WTC11 (cell line): ENCODE measurements at regions not wholly inside any gene's neighbourhood (a gene's known extent, or its start where the extent isn't known, plus 50 kb on each side); places are given as distances from the start of the nearest gene placed in this dataset.

ENCODE experiments used
- ATAC-seq: fragments of 200-7000 bp; cut with Tn5 transposase; 2 replicates; pipeline ENCODE4 v1.10.0; 2021; ENCODE audit warnings: mild to moderate bottlenecking, moderate library complexity
- CTCF ChIA-PET: fragments of 300-600 bp; sonication (Branson Sonifier 250); formaldehyde crosslinking; loops from one replicate; lab custom pipeline; 2021; ENCODE audit warnings: antibody characterized with exemption; lab: Charles Lee
- POLR2A ChIA-PET: fragments of 350-600 bp; sonication (Branson Sonifier 250); formaldehyde crosslinking; loops from one replicate; lab custom pipeline; 2021; ENCODE audit warnings: antibody characterized with exemption; lab: Charles Lee
- DNase-seq: peaks from one replicate; pipeline ENCODE4 v3.0.0; 2021; ENCODE audit warnings: low spot score
- H3K27ac Mint-ChIP-seq: 2 replicates; pipeline ENCODE4 v1.8.0; 2021; ENCODE audit warnings: mixed read lengths
- H3K27me3 Mint-ChIP-seq: 2 replicates; pipeline ENCODE4 v1.8.0; 2021; ENCODE audit warnings: low read depth, mild to moderate bottlenecking, moderate library complexity, mixed read lengths
- H3K36me3 Mint-ChIP-seq: 2 replicates; pipeline ENCODE4 v1.8.0; 2021; ENCODE audit warnings: mixed read lengths
- H3K4me1 Mint-ChIP-seq: 2 replicates; pipeline ENCODE4 v1.8.0; 2022; ENCODE audit warnings: mixed read lengths
- H3K4me3 Mint-ChIP-seq: 2 replicates; pipeline ENCODE4 v1.8.0; 2021; ENCODE audit warnings: mild to moderate bottlenecking, moderate library complexity, mixed read lengths
- H3K9me3 Mint-ChIP-seq: 2 replicates; pipeline ENCODE4 v1.8.0; 2021; ENCODE audit warnings: mixed read lengths
- E2F5 ChIP-seq: sonication (generic); formaldehyde crosslinking; IDR thresholded peaks from 2 replicates; pipeline ENCODE4 v1.8.1; 2022; ENCODE audit warnings: mild to moderate bottlenecking, moderate library complexity, missing genetic modification reagents
- ELF4 ChIP-seq: sonication (generic); formaldehyde crosslinking; IDR thresholded peaks from 2 replicates; pipeline ENCODE4 v1.8.1; 2022; ENCODE audit warnings: low read depth, mild to moderate bottlenecking, moderate library complexity, missing genetic modification reagents
- ETV6 ChIP-seq: sonication (generic); formaldehyde crosslinking; IDR thresholded peaks from 2 replicates; pipeline ENCODE4 v1.8.1; 2022; ENCODE audit warnings: mild to moderate bottlenecking, missing genetic modification reagents
- GTF2I ChIP-seq: fragments of 250-450 bp; sonication (Bioruptor Pico); conservative IDR thresholded peaks from 2 replicates; pipeline ENCODE4 v1.4.0; 2021; ENCODE audit warnings: mild to moderate bottlenecking
- JAZF1 ChIP-seq: fragments of 250-450 bp; sonication (Bioruptor Pico); IDR thresholded peaks from 2 replicates; pipeline ENCODE4 v1.9.0; 2021; ENCODE audit warnings: moderate library complexity, mild to moderate bottlenecking, inconsistent platforms
- MYBL2 ChIP-seq: sonication (generic); formaldehyde crosslinking; IDR thresholded peaks from 2 replicates; pipeline ENCODE4 v1.8.1; 2023; ENCODE audit warnings: mild to moderate bottlenecking, moderate library complexity, missing genetic modification reagents
- SOX15 ChIP-seq: fragments of 250-450 bp; sonication (Bioruptor Pico); IDR thresholded peaks from 2 replicates; pipeline ENCODE4 v1.9.0; 2021; ENCODE audit warnings: mild to moderate bottlenecking
- TCF7 ChIP-seq: sonication (generic); formaldehyde crosslinking; IDR thresholded peaks from 2 replicates; pipeline ENCODE4 v1.8.0; 2022; ENCODE audit warnings: mild to moderate bottlenecking, low read depth, missing genetic modification reagents, moderate library complexity
- TP53 ChIP-seq: sonication (generic); formaldehyde crosslinking; IDR thresholded peaks from 2 replicates; pipeline ENCODE4 v1.8.1; 2023; ENCODE audit warnings: mild to moderate bottlenecking, missing genetic modification reagents
- USF2 ChIP-seq: sonication (generic); formaldehyde crosslinking; IDR thresholded peaks from 2 replicates; pipeline ENCODE4 v1.8.1; 2023; ENCODE audit warnings: mild to moderate bottlenecking, missing genetic modification reagents, moderate library complexity
- ZBTB43 ChIP-seq: sonication (generic); formaldehyde crosslinking; IDR thresholded peaks from 2 replicates; pipeline ENCODE4 v1.8.1; 2023; ENCODE audit warnings: mild to moderate bottlenecking, missing genetic modification reagents
- ZNF121 ChIP-seq: sonication (generic); formaldehyde crosslinking; IDR thresholded peaks from 2 replicates; pipeline ENCODE4 v1.8.0; 2023; ENCODE audit warnings: missing genetic modification reagents
- ZNF232 ChIP-seq: sonication (generic); formaldehyde crosslinking; IDR thresholded peaks from 2 replicates; pipeline ENCODE4 v1.8.0; 2022; ENCODE audit warnings: mild to moderate bottlenecking, missing genetic modification reagents
- ZNF416 ChIP-seq: fragments of 250-450 bp; sonication (Bioruptor Pico); IDR thresholded peaks from 2 replicates; pipeline ENCODE4 v1.9.0; 2021; ENCODE audit warnings: mild to moderate bottlenecking, inconsistent platforms
- ZNF512 ChIP-seq: sonication (generic); formaldehyde crosslinking; IDR thresholded peaks from 2 replicates; pipeline ENCODE4 v1.8.1; 2022; ENCODE audit warnings: missing genetic modification reagents, borderline replicate concordance
- ZNF671 ChIP-seq: fragments of 250-450 bp; sonication (Bioruptor Pico); IDR thresholded peaks from 2 replicates; pipeline ENCODE4 v1.8.0; 2021; ENCODE audit warnings: mild to moderate bottlenecking
- TF ChIP-seq, protein P1 (sequence below): sonication (generic); formaldehyde crosslinking; IDR thresholded peaks from 2 replicates; pipeline ENCODE4 v1.8.0; 2022; ENCODE audit warnings: mild to moderate bottlenecking, missing genetic modification reagents
- TF ChIP-seq, protein P2 (sequence below): sonication (generic); formaldehyde crosslinking; IDR thresholded peaks from 2 replicates; pipeline ENCODE4 v1.8.0; 2023; ENCODE audit warnings: missing genetic modification reagents
- TF ChIP-seq, protein P3 (sequence below): sonication (generic); formaldehyde crosslinking; IDR thresholded peaks from 2 replicates; pipeline ENCODE4 v1.8.0; 2023; ENCODE audit warnings: mild to moderate bottlenecking, missing genetic modification reagents
- TF ChIP-seq, protein P4 (sequence below): fragments of 250-450 bp; sonication (Bioruptor Pico); IDR thresholded peaks from 2 replicates; pipeline ENCODE4 v1.9.0; 2021; ENCODE audit warnings: mild to moderate bottlenecking, borderline replicate concordance

DNA sequence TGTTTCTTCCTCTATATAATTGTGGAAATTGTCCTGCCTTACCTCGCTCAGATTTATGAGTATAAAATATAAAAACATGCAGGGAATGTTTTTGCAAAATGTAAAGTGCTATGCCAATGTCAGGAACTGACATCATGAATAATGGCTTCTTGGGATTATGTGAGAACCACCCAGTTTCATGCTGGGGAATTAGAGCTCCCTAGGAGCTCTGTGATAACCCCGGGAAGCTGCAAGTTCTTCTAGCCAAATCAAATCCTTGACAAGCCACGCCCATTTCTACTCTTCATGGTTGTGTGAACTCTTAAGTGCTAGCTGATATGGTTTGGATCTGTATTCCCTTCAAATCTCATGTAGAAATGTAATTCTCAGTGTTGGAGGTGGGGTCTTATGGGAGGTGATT, 85.9 kb upstream of the PAK3 start:
- Mint-ChIP-seq H3K27me3 (no peaks in the 10 kb centered on the region; the same call in 1 of the 2 replicates), H3K4me3 (no peak overlapping the region), H3K9me3 (peaks cover under 1% of the 10 kb centered on the region; the same call in 1 of the 2 replicates), H3K27ac (no peak overlapping the region), H3K4me1 (peaks cover 25% of the 10 kb centered on the region), H3K36me3 (no peaks in the 10 kb centered on the region)
- no peak for TF ChIP-seq MYBL2 (CRISPR knock-in tag)
- no peak for TF ChIP-seq JAZF1 (CRISPR knock-in tag)
- TF ChIP-seq E2F5, result no peak
- no peak for TF ChIP-seq ZNF512
- TF ChIP-seq ETV6 (CRISPR knock-in tag), result no peak
- TF ChIP-seq, protein P1, sequence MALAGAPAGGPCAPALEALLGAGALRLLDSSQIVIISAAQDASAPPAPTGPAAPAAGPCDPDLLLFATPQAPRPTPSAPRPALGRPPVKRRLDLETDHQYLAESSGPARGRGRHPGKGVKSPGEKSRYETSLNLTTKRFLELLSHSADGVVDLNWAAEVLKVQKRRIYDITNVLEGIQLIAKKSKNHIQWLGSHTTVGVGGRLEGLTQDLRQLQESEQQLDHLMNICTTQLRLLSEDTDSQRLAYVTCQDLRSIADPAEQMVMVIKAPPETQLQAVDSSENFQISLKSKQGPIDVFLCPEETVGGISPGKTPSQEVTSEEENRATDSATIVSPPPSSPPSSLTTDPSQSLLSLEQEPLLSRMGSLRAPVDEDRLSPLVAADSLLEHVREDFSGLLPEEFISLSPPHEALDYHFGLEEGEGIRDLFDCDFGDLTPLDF (CRISPR knock-in tag), result no peak
- TF ChIP-seq ZNF121 (CRISPR knock-in tag), result no peak
- TF ChIP-seq, protein P2, sequence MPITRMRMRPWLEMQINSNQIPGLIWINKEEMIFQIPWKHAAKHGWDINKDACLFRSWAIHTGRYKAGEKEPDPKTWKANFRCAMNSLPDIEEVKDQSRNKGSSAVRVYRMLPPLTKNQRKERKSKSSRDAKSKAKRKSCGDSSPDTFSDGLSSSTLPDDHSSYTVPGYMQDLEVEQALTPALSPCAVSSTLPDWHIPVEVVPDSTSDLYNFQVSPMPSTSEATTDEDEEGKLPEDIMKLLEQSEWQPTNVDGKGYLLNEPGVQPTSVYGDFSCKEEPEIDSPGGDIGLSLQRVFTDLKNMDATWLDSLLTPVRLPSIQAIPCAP (CRISPR knock-in tag), result no peak
- no peak for TF ChIP-seq ELF4 (CRISPR knock-in tag)
- no peak for TF ChIP-seq TP53
- TF ChIP-seq, protein P3, sequence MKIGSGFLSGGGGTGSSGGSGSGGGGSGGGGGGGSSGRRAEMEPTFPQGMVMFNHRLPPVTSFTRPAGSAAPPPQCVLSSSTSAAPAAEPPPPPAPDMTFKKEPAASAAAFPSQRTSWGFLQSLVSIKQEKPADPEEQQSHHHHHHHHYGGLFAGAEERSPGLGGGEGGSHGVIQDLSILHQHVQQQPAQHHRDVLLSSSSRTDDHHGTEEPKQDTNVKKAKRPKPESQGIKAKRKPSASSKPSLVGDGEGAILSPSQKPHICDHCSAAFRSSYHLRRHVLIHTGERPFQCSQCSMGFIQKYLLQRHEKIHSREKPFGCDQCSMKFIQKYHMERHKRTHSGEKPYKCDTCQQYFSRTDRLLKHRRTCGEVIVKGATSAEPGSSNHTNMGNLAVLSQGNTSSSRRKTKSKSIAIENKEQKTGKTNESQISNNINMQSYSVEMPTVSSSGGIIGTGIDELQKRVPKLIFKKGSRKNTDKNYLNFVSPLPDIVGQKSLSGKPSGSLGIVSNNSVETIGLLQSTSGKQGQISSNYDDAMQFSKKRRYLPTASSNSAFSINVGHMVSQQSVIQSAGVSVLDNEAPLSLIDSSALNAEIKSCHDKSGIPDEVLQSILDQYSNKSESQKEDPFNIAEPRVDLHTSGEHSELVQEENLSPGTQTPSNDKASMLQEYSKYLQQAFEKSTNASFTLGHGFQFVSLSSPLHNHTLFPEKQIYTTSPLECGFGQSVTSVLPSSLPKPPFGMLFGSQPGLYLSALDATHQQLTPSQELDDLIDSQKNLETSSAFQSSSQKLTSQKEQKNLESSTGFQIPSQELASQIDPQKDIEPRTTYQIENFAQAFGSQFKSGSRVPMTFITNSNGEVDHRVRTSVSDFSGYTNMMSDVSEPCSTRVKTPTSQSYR (CRISPR knock-in tag), result no peak
- no peak for TF ChIP-seq ZNF671 (CRISPR knock-in tag)
- TF ChIP-seq ZNF416 (CRISPR knock-in tag), result no peak
- no peak for TF ChIP-seq TCF7 (CRISPR knock-in tag)
- no peak for TF ChIP-seq ZNF232 (CRISPR knock-in tag)
- TF ChIP-seq, protein P4, sequence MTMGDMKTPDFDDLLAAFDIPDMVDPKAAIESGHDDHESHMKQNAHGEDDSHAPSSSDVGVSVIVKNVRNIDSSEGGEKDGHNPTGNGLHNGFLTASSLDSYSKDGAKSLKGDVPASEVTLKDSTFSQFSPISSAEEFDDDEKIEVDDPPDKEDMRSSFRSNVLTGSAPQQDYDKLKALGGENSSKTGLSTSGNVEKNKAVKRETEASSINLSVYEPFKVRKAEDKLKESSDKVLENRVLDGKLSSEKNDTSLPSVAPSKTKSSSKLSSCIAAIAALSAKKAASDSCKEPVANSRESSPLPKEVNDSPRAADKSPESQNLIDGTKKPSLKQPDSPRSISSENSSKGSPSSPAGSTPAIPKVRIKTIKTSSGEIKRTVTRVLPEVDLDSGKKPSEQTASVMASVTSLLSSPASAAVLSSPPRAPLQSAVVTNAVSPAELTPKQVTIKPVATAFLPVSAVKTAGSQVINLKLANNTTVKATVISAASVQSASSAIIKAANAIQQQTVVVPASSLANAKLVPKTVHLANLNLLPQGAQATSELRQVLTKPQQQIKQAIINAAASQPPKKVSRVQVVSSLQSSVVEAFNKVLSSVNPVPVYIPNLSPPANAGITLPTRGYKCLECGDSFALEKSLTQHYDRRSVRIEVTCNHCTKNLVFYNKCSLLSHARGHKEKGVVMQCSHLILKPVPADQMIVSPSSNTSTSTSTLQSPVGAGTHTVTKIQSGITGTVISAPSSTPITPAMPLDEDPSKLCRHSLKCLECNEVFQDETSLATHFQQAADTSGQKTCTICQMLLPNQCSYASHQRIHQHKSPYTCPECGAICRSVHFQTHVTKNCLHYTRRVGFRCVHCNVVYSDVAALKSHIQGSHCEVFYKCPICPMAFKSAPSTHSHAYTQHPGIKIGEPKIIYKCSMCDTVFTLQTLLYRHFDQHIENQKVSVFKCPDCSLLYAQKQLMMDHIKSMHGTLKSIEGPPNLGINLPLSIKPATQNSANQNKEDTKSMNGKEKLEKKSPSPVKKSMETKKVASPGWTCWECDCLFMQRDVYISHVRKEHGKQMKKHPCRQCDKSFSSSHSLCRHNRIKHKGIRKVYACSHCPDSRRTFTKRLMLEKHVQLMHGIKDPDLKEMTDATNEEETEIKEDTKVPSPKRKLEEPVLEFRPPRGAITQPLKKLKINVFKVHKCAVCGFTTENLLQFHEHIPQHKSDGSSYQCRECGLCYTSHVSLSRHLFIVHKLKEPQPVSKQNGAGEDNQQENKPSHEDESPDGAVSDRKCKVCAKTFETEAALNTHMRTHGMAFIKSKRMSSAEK (CRISPR knock-in tag), result no peak
- TF ChIP-seq GTF2I (CRISPR knock-in tag), result no peak
- no peak for TF ChIP-seq USF2
- no peak for TF ChIP-seq SOX15 (CRISPR knock-in tag)
- TF ChIP-seq ZBTB43 (CRISPR knock-in tag), result no peak
- DNase-seq (no peak), ATAC-seq (no peak)
- ChIA-PET POLR2A (no interaction called here), CTCF (no interaction called here)
